ENCODE measurements at regions not wholly inside any gene's neighbourhood (a gene's known extent, or its start where the extent isn't known, plus 50 kb on each side); places are given as distances from the start of the nearest gene placed in this dataset.

GRCh38 chr18:78833833-78834232 lies 145.8 kb upstream of the SALL3 start:
- TF ChIP-seq TAF1 (IDR thresholded peaks at IDR 0.05; ENCODE audit: borderline replicate concordance, low read depth, low read length) (no peak), POLR2AphosphoS5 (IDR thresholded peaks at IDR 0.05; ENCODE audit: low read depth, low read length) (no peak)

Measured in GM12892 (cell line).